Esophagus muscularis mucosa (tissue), 4 donors: ENCODE measurements at regions not wholly inside any gene's neighbourhood (a gene's known extent, or its start where the extent isn't known, plus 50 kb on each side); places are given as distances from the start of the nearest gene placed in this dataset.

Experiments
- DNase-seq: peaks from one replicate; pipeline ENCODE4 v3.0.0-alpha.2; 2017; ENCODE audit errors: extremely low spot score
- H3K27ac ChIP-seq, 4 donors: fragments of 200-600 bp; sonication (generic); replicated peaks in 1 of 4; 1 replicate in 3 of 4; 2 replicates in 1 of 4; pipeline ENCODE4 v1.5.1; 2016 to 2019; ENCODE audit warnings: mild to moderate bottlenecking in 1 of 4
- H3K27me3 ChIP-seq, 4 donors: fragments of 200-600 bp; sonication (generic); one replicate each; pipeline versions ENCODE4 v1.5.1 to v1.6.0; 2016 to 2019
- H3K36me3 ChIP-seq, 4 donors: fragments of 200-600 bp; sonication (generic); one replicate each; pipeline ENCODE4 v1.5.1; 2016 to 2019
- H3K4me1 ChIP-seq, 4 donors: fragments of 200-600 bp; sonication (generic); one replicate each; pipeline ENCODE4 v1.5.1; 2016 to 2019
- H3K4me3 ChIP-seq, 4 donors: fragments of 200-600 bp; sonication (generic); 1 replicate in 2 of 4; 2 replicates in 2 of 4; pipeline ENCODE4 v1.5.1; 2016 to 2019; ENCODE audit warnings: mild to moderate bottlenecking in 4 of 4, moderate library complexity in 1 of 4
- H3K9me3 ChIP-seq, 4 donors: fragments of 200-600 bp; sonication (generic); 1 replicate in 3 of 4; 2 replicates in 1 of 4; pipeline ENCODE4 v1.5.1; 2016 to 2019
- EP300 ChIP-seq: sonication (generic); formaldehyde crosslinking; IDR thresholded peaks from one replicate; pipeline ENCODE4 v1.6.1; 2017; ENCODE audit warnings: antibody characterized with exemption
- POLR2A ChIP-seq: fragments of 450-650 bp; IDR thresholded peaks from one replicate; pipeline ENCODE4 v1.6.1; 2017; ENCODE audit warnings: antibody characterized with exemption, moderate library complexity, mild to moderate bottlenecking, low read depth
- POLR2AphosphoS5 ChIP-seq, 2 donors: sonication (generic); formaldehyde crosslinking; IDR thresholded peaks; one replicate each; pipeline ENCODE4 v1.6.1; 2017; ENCODE audit warnings: antibody characterized with exemption in 2 of 2
- WGBS: methylation state at CpG from one replicate; pipeline ENCODE4 v1.1.5; 2018; 5-methylcytosine and 5-hydroxymethylcytosine counted together
- intact Hi-C: fragments of 100-400 bp; cut with DNase I; formaldehyde crosslinking; loops from one replicate; pipeline ENCODE4 v1.15.1; 2023
- TF ChIP-seq, protein P1 (sequence below), 3 experiments: fragments of 200-600 bp in 2 of 3; fragments of 450-650 bp in 1 of 3; sonication (generic) in 2 of 3; IDR thresholded peaks; one replicate each; pipeline ENCODE4 v1.5.1; 2017 to 2019; ENCODE audit warnings: antibody characterized with exemption in 3 of 3, mild to moderate bottlenecking in 2 of 3, moderate library complexity in 1 of 3

DNA sequence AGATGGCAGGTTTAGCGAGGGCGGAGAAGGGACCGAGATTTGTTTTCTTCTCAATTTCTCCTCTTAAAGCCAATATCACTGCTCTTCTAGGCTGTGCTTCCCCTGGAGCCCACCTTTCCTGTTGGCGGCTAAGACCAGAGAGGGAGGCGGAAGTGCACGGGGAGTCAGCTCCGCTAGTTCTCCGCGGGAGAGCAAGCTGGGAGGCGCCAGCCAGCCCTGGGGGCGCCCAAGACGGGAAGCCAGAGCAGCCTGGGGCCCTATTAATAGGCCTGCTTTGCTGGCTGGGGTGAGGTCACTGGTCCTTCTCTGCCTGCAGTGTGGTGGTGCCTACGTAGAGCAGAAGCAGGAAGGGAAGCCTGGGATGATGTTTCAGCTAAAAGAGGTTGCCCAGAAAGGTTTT, 61.6 kb downstream of the LSM5 start:
- H3K27ac ChIP-seq = no peak overlapping the region
- peaks cover 0 to 12% (median 5%) of the 10 kb centered on the region in 4 donors for H3K4me1 ChIP-seq
- TF ChIP-seq EP300 = no peak
- TF ChIP-seq POLR2AphosphoS5 (IDR thresholded peaks at IDR 0.05) = no peak
- peaks cover 0 to 64% (median 22%) of the 10 kb centered on the region in 4 donors for H3K27me3 ChIP-seq
- intact Hi-C loops = no loop called here
- no peaks in the 10 kb centered on the region for H3K36me3 ChIP-seq
- no peak for DNase-seq
- 12% methylated on average over 13 of the region's 13 CpGs for WGBS
- H3K4me3 ChIP-seq = no peak overlapping the region
- H3K9me3 ChIP-seq = peaks cover 0 to 15% (median 12%) of the 10 kb centered on the region in 4 donors

DNA sequence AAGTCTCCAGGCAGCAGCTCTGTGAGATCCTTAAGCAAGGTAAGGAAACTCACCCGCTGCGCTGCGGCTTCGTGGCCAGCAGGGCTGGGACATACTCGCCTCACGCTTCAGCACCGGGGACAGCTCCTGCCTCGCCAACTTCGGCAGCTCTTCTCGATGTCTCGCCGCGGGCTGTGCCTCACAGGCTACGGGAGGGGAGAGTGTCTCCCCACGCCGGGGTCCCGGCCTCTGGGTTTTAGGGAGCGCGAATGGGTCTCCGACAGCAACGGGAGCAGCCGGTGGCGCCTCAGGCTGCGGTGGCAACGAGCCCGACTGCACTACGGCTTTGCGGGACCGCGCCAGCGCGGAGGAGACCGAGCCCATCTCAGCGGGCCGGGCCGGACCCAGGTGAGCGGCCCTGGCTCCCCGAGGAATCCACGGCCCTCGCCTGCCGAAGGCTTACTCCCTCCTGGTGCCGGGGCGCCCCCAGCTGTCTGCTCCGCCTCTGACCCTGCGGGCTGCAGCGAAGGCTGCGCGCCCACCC, 62.4 kb downstream of the LSM5 start:
- no peaks in the 10 kb centered on the region for H3K36me3 ChIP-seq
- H3K27ac ChIP-seq = no peak overlapping the region
- H3K4me1 ChIP-seq = peaks cover 0 to 12% (median 5%) of the 10 kb centered on the region in 4 donors
- H3K27me3 ChIP-seq = peaks cover 0 to 68% (median 22%) of the 10 kb centered on the region in 4 donors
- WGBS = 6% methylated on average over 37 of the region's 48 CpGs
- H3K4me3 ChIP-seq = no peak overlapping the region
- DNase-seq = no peak
- intact Hi-C loops = no loop called here
- TF ChIP-seq, protein P1, sequence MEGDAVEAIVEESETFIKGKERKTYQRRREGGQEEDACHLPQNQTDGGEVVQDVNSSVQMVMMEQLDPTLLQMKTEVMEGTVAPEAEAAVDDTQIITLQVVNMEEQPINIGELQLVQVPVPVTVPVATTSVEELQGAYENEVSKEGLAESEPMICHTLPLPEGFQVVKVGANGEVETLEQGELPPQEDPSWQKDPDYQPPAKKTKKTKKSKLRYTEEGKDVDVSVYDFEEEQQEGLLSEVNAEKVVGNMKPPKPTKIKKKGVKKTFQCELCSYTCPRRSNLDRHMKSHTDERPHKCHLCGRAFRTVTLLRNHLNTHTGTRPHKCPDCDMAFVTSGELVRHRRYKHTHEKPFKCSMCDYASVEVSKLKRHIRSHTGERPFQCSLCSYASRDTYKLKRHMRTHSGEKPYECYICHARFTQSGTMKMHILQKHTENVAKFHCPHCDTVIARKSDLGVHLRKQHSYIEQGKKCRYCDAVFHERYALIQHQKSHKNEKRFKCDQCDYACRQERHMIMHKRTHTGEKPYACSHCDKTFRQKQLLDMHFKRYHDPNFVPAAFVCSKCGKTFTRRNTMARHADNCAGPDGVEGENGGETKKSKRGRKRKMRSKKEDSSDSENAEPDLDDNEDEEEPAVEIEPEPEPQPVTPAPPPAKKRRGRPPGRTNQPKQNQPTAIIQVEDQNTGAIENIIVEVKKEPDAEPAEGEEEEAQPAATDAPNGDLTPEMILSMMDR (IDR thresholded peaks at IDR 0.05) = peak in 1 of 3 experiments; percentile 46
- no peak for TF ChIP-seq POLR2A
- peaks cover 0 to 15% (median 12%) of the 10 kb centered on the region in 4 donors for H3K9me3 ChIP-seq

DNA sequence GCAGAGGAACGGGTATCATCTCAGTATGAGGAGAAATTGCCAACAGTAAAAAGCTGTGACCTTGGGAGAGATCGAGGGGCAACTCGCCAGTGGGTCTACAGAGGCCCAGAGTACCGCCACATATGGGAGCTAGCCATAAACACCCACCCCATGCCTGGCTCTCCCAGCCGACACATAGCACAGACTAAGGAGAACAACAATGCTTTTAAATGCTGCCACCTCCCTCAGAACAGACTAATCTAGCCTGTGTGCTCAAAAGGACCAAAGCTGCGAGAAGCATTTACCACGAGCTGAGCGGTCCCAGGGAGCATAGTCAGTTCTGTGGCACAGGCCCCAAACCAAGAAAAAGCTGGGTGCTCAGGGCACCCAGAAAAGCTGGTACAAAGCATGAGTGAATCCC, 73.3 kb downstream of the LSM5 start:
- Histone ChIP-seq H3K27ac (no peak overlapping the region), H3K36me3 (no peaks in the 10 kb centered on the region), H3K4me1 (no peaks in the 10 kb centered on the region), H3K27me3 (peaks cover 0 to 19% (median 0%) of the 10 kb centered on the region in 4 donors), H3K4me3 (no peak overlapping the region), H3K9me3 (no peaks in the 10 kb centered on the region)
- 77% methylated on average over 8 of the region's 8 CpGs for WGBS
- intact Hi-C loops = no loop called here
- DNase-seq = peak; percentile 68
- TF ChIP-seq, protein P1 (IDR thresholded peaks at IDR 0.05) = no peak
- no peak for TF ChIP-seq EP300
- no peak for TF ChIP-seq POLR2A
- TF ChIP-seq POLR2AphosphoS5 (IDR thresholded peaks at IDR 0.05) = no peak

DNA sequence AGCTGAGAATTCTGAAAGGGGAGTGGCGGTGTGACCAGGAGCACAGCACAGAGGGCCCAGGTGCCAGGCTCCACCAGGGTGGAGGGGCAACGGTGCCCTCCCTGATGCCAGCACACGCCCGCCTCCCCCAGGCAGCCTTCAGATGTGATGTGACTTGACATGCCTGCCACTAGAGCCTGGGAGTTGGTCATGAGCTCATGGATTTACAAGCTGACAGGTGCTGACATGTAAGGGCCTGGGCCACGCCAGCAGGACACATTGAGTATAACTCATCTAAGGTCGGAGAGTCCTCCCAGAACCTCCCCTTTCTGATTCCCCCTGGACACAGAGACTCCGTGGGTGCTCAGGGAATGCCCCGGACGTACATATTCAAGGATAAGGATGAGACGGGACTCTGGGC, 74.2 kb downstream of the LSM5 start:
- H3K27ac ChIP-seq = no peak overlapping the region
- intact Hi-C loops = no loop called here
- no peak overlapping the region for H3K4me3 ChIP-seq
- peaks cover 0 to 19% (median 0%) of the 10 kb centered on the region in 4 donors for H3K27me3 ChIP-seq
- peak; percentile 47 for DNase-seq
- whole genome bisulfite sequencing = 66% methylated on average over 8 of the region's 10 CpGs
- H3K36me3 ChIP-seq = no peaks in the 10 kb centered on the region
- no peaks in the 10 kb centered on the region for H3K9me3 ChIP-seq
- no peaks in the 10 kb centered on the region for H3K4me1 ChIP-seq
- TF ChIP-seq, protein P1 (IDR thresholded peaks at IDR 0.05) = no peak
- TF ChIP-seq POLR2A (no peak), POLR2AphosphoS5 (IDR thresholded peaks at IDR 0.05) (no peak), EP300 (no peak)

DNA sequence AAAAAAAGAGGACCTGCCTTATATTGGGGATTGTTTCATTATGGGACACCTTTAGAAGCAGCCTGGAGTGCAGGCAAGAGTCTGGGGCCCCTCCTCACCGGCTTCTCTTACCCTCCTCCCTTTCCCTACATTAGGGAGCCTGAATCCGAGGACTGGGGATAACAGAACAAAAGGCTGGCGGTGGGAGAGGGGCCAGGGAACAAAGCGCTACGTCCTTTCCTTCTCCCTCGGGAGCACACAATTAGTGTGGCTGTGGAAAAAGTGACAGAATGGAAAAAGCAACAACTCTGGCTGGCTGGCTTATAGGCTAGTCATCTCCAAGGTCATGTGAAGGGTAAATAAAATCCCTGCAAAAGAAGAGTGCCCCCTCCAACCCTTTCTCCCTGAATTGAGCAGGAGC, 74.7 kb downstream of the LSM5 start:
- H3K4me3 ChIP-seq = no peak overlapping the region
- H3K9me3 ChIP-seq = no peaks in the 10 kb centered on the region
- peak; percentile 55 for DNase-seq
- H3K27me3 ChIP-seq = peaks cover 0 to 19% (median 0%) of the 10 kb centered on the region in 4 donors
- H3K36me3 ChIP-seq = no peaks in the 10 kb centered on the region
- TF ChIP-seq EP300 = no peak
- no peak for TF ChIP-seq POLR2AphosphoS5 (IDR thresholded peaks at IDR 0.05)
- TF ChIP-seq, protein P1 (IDR thresholded peaks at IDR 0.05) = no peak
- no peak for TF ChIP-seq POLR2A
- no peaks in the 10 kb centered on the region for H3K4me1 ChIP-seq
- intact Hi-C loops = no loop called here
- 53% methylated on average over 6 of the region's 6 CpGs for WGBS
- no peak overlapping the region for H3K27ac ChIP-seq
